NCI-H1417 (cell line): ENCODE measurements at regions not wholly inside any gene's neighbourhood (a gene's known extent, or its start where the extent isn't known, plus 50 kb on each side); places are given as distances from the start of the nearest gene placed in this dataset.
A peak's percentile ranks its signal among the peaks of the same experiment; 100 is the strongest.
"Not testable (repeated sequence)": the region's sequence is repeated elsewhere in the genome, so short reads cannot be mapped to it uniquely, and the experiment has no call there.

Experiments
- DNase-seq, 3 experiments: peaks; one replicate each; lab custom pipeline; 2025; lab: John Stamatoyannopoulos, UW

DNA sequence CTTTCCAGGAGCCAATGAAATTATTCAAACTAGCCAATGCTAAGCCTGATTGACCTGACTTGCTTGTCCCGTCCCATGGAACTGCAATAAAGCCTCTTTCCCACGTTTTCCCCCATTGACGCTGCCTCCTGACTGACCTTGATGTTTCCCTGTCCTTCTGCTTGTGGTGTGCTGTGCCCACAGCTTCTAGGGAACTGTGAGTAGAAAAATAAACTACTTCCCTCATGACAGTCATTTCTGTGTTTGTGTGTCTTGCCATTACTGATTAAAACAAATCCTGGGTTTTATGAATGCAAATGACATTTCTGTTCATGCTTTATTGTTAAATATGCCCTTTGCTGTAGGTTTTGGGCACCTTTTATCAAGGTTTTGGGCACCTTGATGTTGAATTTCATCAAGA, 91.3 kb upstream of the ABI1 start:
- no peak for DNase-seq

DNA sequence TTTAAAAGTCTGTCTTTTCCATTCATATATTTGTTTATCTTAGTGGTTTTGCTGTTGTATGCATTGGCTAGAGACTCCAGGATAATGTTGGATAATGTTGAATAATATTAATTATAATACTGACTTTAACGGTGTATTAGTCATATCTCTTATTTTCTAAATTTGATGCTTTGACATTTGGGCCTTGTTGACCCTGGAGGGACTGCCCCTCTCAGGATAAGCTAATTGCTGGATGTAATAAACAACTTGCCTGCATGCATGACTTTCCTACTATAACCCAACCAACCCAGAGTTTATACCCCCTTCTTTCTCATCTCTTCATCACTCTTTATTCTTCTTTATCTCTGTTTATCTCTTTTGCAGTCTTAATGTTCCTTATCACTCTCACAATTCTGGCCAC, 90.9 kb upstream of the ABI1 start:
- no peak for DNase-seq

DNA sequence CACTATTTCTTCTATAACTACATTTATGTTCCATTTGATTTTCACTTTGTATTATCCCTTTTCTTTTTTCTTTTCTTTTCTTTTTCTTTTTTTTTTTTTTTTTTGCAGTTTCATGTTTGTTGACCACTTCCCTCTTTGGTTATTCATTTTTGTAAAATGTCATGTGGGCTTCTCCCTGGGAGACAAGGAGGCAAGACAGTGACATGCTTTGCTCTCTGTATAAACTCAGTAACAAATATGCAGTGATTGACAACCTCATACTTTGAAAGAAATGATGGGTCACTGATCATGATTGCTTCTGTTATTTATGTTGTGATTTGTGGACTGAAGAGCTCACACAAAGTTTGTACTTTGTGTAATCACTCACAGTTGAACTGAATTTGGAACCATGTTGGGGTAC, 90.2 kb upstream of the ABI1 start:
- no peak for DNase-seq

DNA sequence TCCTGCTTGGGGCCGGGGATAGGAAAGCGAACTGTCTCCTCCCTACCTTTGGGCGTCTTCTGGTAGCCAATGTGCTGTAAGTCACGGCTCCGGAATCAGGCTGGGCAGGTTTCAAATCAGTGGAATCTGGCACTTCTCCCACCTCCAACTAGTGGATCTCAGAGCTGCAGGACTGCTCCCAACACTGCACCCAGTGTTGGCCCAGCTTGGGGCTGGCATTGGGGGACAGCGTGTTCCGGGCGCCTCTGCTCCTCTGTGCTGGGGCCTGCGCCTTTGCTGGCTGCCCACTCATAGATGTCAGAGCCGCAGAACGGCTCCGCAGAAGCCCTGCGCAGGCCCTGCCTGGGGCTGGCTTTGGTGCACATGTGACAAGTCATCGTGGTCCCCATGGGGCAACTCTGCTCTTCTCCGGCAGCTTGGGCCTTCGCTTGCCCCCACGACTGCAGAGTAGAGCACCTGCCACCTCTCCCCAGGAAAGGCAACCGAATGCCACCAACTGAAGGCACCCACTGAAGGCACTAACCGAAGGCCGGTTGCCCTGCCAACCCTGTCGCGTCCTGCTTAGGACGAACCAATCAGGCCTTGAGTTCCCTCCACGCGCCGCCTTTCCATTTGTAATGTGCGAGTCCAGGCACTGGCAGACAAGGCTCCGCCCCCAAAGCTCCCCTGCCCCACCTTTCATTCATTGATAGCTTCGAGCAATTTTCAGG, 85.5 kb upstream of the ABI1 start:
- peak in 2 of 3 experiments; percentile 73 to 88 for DNase-seq

DNA sequence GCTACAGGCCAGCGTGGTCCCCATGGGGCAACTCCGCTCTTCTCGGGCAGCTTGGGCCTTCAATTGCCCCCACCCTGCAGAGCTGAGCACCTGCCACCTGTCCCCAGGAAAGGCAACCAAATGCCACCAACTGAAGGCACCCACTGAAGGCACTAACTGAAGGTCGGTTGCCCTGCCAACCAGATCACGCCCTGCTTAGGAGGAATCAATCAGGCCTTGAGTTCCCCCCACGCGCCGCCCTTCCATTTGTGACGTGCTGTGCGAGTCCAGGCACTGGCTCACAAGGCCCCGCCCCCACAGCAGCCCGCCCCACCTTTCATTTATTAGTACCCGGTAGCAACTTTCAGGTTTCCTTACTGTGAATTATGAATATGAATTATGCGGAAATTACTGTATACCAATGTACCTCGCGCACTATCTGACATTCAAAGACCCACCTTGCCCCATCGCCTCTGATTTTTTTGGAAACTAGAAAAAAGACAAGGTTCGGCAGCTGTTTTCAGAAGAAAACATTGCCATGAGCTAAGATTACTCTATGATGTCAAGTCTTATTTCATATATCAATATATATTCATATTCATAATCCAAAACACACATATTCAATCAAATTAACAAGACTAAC, 83.6 kb upstream of the ABI1 start:
- peak in 2 of 3 experiments; percentile 2 to 32 for DNase-seq

DNA sequence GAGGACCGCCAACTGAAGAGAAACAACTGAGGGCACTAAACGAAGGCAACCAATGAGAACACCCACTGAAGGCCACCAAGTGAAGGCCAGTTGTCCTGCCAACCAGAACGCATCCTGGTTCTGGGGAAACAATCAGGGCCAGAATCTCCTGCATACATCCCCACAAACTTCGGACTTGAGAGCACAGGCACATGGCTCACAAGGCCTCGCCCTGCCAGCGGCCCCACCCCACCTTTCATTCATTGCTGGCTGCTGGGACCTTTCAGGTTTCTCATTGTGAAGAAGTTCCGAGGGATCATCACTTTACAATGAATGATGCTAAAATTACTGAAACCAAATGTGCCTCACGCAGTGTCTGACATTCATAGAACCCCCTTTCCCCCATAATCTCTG, 79.2 kb upstream of the ABI1 start:
- DNase-seq, result no peak

DNA sequence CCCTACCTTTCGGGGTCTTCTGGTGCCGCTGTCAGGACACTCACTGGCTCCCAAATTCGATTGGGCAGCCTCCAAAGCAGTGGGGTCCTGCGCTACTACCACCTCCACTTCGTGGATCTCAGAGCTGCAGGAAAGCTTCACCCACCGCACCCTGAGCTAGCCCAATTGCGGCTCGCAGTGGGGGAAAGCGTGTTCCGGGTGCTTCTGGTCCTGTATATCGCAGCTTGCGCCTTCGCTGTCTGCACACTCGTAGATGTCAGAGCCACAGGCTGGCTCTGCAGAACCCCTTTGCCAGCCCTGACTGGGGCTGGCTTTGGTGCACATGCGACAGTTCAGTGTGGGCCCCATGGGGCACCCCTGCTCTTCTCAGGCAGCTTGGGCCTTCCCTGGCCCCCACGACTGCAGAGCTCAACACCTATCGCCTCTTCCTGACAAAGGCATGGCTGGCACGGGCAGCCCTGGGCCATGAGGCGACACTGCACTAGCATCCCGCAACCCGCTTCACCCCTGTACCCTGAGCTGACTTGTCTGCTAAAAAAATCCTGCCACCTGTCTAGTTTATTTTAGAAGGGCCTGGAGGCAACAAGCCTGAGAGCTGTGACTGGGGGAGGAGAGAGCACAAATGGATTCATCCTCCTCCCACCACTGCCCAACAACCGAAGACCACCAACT, 78.7 kb upstream of the ABI1 start:
- no peak for DNase-seq

DNA sequence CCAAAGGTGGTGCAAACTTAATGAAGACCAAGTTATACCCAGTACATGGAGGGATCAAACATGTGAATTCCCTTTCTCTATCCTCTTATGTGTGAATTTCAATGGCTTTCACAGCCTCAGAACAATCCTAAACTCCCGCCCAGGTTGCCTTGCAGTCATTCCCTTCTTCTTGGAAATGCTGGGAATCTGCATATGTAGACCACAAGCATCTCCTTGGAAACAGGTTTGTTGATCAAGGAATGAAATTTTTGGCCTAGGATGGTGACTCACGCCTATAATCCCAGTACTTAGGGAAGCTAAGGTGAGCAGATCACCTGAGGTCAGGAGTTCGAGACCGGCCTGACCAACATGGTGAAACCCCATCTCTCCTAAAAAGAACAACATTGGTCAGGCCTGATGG, 77.8 kb upstream of the ABI1 start:
- no peak for DNase-seq

DNA sequence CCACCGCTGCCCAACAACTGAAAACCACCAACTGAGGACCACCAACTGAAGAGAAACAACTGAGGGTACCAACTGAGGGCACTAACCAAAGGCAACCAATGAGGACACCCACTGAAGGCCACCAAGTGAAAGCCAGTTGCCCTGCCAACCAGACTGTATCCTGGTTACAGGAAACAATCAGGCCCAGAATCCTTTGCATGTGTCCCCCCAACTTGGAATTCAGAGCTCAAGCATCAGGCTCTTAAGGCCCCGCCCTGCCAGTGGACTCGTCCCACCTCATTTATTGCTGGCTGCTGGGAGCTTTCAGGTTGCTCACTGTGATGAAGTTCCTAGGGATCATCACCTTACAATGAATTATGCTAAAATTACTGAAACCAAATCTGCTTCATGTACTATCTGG, 76.6 kb upstream of the ABI1 start:
- DNase-seq, result no peak

DNA sequence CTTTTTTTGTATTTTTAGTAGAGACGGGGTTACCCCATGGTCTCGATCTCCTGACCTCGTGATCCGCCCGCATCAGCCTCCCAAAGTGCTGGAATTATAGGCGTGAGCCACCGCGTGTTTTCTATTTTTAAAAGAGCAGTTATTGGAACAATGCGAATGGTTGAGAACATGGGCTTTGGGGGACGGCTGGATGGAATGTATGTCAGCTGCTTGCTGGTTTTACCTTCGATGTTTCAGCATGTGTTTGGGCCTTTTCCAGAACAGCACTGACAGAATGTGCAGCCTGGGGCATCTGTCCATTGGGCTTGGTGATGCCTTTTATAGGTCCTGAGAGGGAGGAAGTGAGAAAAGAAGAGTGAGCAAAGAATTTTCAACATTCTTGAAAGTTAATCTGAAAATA, 73.4 kb upstream of the ABI1 start:
- DNase-seq, result not testable (repeated sequence)

DNA sequence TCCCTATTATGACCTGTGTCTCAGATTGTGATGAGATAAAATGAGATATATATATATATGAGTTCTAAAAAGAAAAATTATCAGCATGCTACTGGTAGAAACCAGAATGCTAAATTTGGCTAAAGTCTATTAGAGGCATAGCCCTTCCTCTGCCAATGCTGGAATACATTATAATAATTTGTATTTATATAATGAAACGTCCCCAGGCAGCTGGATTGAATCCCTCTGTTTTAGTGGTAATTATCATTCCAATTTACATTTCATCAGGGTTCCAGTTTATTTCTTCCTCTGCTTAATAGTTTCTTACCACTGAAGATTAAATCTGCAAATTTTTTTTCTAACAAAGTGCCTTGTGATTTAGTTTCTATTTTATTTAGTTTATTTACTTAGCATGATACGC, 71.8 kb upstream of the ABI1 start:
- no peak for DNase-seq

DNA sequence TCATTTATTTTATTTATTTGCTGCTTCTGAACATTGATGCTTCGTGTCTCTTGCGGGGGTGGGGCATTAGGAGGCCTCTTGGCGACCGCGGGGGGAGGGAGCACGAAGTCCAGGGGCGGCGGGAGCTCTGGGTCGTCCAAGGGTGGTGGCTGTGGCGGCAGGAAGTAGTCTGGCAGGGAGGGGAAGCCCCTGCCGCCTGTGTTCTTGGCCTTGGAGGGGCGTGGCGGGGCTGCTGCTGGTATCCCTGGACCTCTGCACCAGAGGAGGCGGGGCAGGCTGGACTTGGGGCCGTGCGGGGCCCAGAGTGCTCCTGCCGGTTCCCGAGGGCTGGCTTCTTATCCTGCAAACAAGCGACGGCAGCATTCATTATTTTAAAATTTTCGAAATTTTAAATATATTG, 70.5 kb upstream of the ABI1 start:
- DNase-seq, result no peak

DNA sequence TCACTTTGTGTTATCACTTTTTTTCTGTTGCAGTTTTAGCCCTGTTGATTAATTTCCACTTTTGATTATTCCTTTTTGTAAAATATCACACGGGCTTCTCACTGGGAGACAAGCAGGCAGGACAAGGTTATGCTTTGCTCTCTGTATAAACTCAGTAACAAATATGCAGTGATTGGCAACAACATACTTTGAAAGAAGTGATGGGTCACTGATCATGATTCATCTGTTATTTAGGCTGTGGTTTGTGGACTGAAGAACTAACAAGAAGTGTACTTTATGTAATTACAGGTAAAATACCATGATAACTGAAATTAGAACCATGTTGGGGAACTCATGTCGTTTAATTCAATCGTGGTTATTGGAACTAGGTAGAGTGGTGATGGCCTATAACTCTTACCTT, 62.1 kb upstream of the ABI1 start:
- not testable (repeated sequence) for DNase-seq

DNA sequence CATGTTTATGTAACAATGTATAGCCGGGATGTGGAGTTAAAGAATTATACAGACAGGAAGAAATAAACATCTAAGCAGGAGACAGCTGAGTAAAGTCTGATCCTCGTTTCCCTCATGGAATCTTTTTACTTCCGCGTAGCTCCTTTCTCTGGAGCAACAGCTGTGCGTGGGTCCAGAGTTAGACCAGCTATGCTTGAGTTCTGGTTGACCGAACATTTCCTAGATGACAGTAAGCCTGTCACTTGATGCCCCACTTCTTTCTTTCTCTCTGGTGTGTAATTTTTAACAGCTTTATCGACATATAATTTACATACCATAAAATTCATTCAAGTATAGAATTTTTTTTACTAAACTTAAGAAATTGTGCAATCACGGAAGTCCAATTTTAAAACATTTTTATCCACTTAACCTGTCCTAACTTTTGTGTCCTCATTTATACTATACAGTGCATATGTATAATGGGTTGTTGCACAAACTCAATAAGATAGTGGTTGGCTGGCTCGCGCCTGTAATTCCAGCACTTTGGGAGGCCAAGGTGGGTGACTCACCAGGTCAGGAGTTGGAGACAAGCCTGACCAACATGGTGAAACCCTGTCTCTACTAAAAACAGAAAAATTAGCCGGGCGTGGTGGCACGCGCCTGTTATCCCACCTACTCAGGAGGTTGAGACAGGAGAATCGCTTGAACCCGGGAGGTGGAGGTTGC, 58.5 kb upstream of the ABI1 start:
- not testable (repeated sequence) for DNase-seq

DNA sequence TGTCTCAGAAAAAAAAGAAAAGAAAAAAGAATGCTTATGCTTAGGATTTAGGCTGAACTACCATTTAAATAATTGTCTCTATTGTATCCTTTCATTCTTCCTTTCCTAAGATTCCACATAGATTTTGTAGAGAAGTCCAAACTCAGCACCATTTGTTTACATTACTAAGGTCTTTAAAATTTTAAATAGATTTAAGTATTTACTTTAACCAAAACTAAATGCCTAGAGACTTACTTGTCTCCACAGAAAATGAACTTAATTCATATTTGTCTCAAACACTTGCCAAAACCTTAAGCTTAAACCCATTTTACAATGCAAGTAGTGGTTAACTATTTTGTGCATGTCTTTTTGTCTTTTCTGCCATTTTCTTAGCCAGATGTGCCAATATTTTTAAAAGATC, 54.1 kb upstream of the ABI1 start:
- no peak for DNase-seq

DNA sequence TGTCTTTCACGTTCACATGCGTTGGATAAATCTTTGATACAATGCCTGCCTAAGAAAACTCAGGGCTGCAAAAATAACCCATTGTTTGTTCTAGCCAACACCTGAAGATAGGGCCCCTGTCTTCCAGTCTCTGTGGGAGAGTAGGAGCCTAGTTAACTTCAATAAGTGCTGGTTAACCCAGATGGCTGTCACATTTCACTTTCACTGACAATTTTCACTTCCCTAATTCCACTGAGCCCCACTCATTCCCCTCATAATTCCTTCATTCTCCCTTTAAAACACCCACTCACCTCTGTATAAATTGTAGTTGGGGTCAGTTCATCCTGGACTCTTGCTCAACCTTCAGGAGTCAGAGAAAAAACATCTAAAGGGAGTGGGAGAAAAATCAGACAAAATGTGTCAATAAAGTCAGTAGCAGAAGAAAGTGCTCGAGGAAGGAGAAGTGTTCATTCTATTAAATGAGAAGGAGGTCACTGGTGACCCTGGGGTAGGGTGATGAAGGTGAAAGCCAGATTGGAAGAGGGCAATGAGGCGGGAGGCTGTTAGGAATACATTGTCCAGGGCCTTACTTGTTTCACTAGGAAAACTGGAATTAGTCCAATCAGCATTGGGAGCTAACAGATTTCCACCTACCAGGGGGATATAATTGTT, 51.2 kb upstream of the ABI1 start:
- DNase-seq, result no peak
